HG02885 (cell line): ENCODE measurements at regions not wholly inside any gene's neighbourhood (a gene's known extent, or its start where the extent isn't known, plus 50 kb on each side); places are given as distances from the start of the nearest gene placed in this dataset.

ENCODE experiments used
- ATAC-seq: cut with Tn5 transposase; IDR thresholded peaks from one replicate; pipeline ENCODE4 v1.9.1; 2021; ENCODE audit warnings: mild to moderate bottlenecking; ENCODE audit not compliant: unreplicated experiment, poor library complexity

GRCh38 chr4:80124246-80125211 is 51.5 kb upstream of the ANTXR2 start:
- no peak for ATAC-seq
